ENCODE measurements at regions not wholly inside any gene's neighbourhood (a gene's known extent, or its start where the extent isn't known, plus 50 kb on each side); places are given as distances from the start of the nearest gene placed in this dataset.

GRCh38 chr16:60438894-60439293 lies 1597.3 kb downstream of the CDH8 start:
- H3K4me1 ChIP-seq (ENCODE audit: insufficient read depth, low read length) = no peaks in the 10 kb centered on the region
- H3K36me3 ChIP-seq (ENCODE audit: insufficient read depth, low read length) = no peaks in the 10 kb centered on the region
- CTCF ChIA-PET (ENCODE audit: partially characterized antibody) = no interaction called here
- intact Hi-C loops (cut with micrococcal nuclease) = no loop called here
- Mint-ChIP-seq H3K27me3 (no peaks in the 10 kb centered on the region), H3K4me3 (no peak overlapping the region), H3K4me1 (no peaks in the 10 kb centered on the region), H3K9me3 (peaks cover 3 to 19% (median 7%) of the 10 kb centered on the region in 8 donors), H3K27ac (no peak overlapping the region), H3K36me3 (no peaks in the 10 kb centered on the region)
- no peaks in the 10 kb centered on the region for H3K9me3 ChIP-seq (ENCODE audit: control insufficient read depth in 1 of 2, low read length in 2 of 2)
- DNase-seq = no peak
- H3K27me3 ChIP-seq (ENCODE audit: insufficient read depth, low read length) = no peaks in the 10 kb centered on the region
- no peak overlapping the region for H3K27ac ChIP-seq (ENCODE audit: low read depth, low read length)
- no peak overlapping the region for H3K4me3 ChIP-seq (ENCODE audit: low read length in 2 of 2)
- POLR2A ChIA-PET (ENCODE audit: partially characterized antibody) = no interaction called here

GRCh38 chr16:60432472-60432871 lies 1603.8 kb downstream of the CDH8 start:
- Histone ChIP-seq H3K9me3 (ENCODE audit: control insufficient read depth in 1 of 2, low read length in 2 of 2) (no peaks in the 10 kb centered on the region), H3K27ac (ENCODE audit: low read depth, low read length) (no peak overlapping the region), H3K4me3 (ENCODE audit: low read length in 2 of 2) (no peak overlapping the region), H3K27me3 (ENCODE audit: insufficient read depth, low read length) (no peaks in the 10 kb centered on the region), H3K4me1 (ENCODE audit: insufficient read depth, low read length) (no peaks in the 10 kb centered on the region), H3K36me3 (ENCODE audit: insufficient read depth, low read length) (no peaks in the 10 kb centered on the region)
- Mint-ChIP-seq H3K4me3 (no peak overlapping the region), H3K27me3 (no peaks in the 10 kb centered on the region), H3K27ac (no peak overlapping the region), H3K4me1 (no peaks in the 10 kb centered on the region), H3K9me3 (peaks cover 6 to 45% (median 25%) of the 10 kb centered on the region in 8 donors), H3K36me3 (no peaks in the 10 kb centered on the region)
- ChIA-PET CTCF (ENCODE audit: partially characterized antibody) (no interaction called here), POLR2A (ENCODE audit: partially characterized antibody) (no interaction called here)
- intact Hi-C loops (cut with micrococcal nuclease) = no loop called here
- DNase-seq = no peak

GRCh38 chr16:60419859-60420258 lies 1616.4 kb downstream of the CDH8 start:
- Histone ChIP-seq H3K9me3 (ENCODE audit: control insufficient read depth in 1 of 2, low read length in 2 of 2) (no peaks in the 10 kb centered on the region), H3K4me3 (ENCODE audit: low read length in 2 of 2) (no peak overlapping the region), H3K27ac (ENCODE audit: low read depth, low read length) (no peak overlapping the region), H3K36me3 (ENCODE audit: insufficient read depth, low read length) (no peaks in the 10 kb centered on the region), H3K4me1 (ENCODE audit: insufficient read depth, low read length) (no peaks in the 10 kb centered on the region), H3K27me3 (ENCODE audit: insufficient read depth, low read length) (no peaks in the 10 kb centered on the region)
- ChIA-PET POLR2A (ENCODE audit: partially characterized antibody) (no interaction called here), CTCF (ENCODE audit: partially characterized antibody) (no interaction called here)
- intact Hi-C loops (cut with micrococcal nuclease) = no loop called here
- H3K4me3 Mint-ChIP-seq = no peak overlapping the region
- no peak for DNase-seq
- H3K9me3 Mint-ChIP-seq = peaks cover 4 to 47% (median 22%) of the 10 kb centered on the region in 8 donors
- H3K27ac Mint-ChIP-seq = no peak overlapping the region
- no peaks in the 10 kb centered on the region for H3K27me3 Mint-ChIP-seq
- no peaks in the 10 kb centered on the region for H3K4me1 Mint-ChIP-seq
- H3K36me3 Mint-ChIP-seq = no peaks in the 10 kb centered on the region

- no peak for DNase-seq
- Histone ChIP-seq H3K36me3 (ENCODE audit: insufficient read depth, low read length) (no peaks in the 10 kb centered on the region), H3K4me3 (ENCODE audit: low read length in 2 of 2) (no peak overlapping the region), H3K27me3 (ENCODE audit: insufficient read depth, low read length) (no peaks in the 10 kb centered on the region), H3K4me1 (ENCODE audit: insufficient read depth, low read length) (no peaks in the 10 kb centered on the region), H3K9me3 (ENCODE audit: control insufficient read depth in 1 of 2, low read length in 2 of 2) (peaks cover 0 to 7% of the 10 kb centered on the region in 2 donors), H3K27ac (ENCODE audit: low read depth, low read length) (no peak overlapping the region)
- peaks cover 4 to 46% (median 21%) of the 10 kb centered on the region in 8 donors for H3K9me3 Mint-ChIP-seq
- no peaks in the 10 kb centered on the region for H3K36me3 Mint-ChIP-seq
- no peak overlapping the region for H3K27ac Mint-ChIP-seq
- H3K27me3 Mint-ChIP-seq = no peaks in the 10 kb centered on the region
- H3K4me3 Mint-ChIP-seq = no peak overlapping the region
- no peaks in the 10 kb centered on the region for H3K4me1 Mint-ChIP-seq
- ChIA-PET POLR2A (ENCODE audit: partially characterized antibody) (no interaction called here), CTCF (ENCODE audit: partially characterized antibody) (no interaction called here)
- intact Hi-C loops (cut with micrococcal nuclease) = no loop called here
These were observed 1621.6 kb downstream of the CDH8 start for GRCh38 chr16:60414613-60415012.

- no peaks in the 10 kb centered on the region for H3K4me1 Mint-ChIP-seq
- no peaks in the 10 kb centered on the region for H3K27me3 Mint-ChIP-seq
- no peak overlapping the region for H3K27ac Mint-ChIP-seq
- Histone ChIP-seq H3K4me1 (ENCODE audit: insufficient read depth, low read length) (no peaks in the 10 kb centered on the region), H3K36me3 (ENCODE audit: insufficient read depth, low read length) (no peaks in the 10 kb centered on the region), H3K27ac (ENCODE audit: low read depth, low read length) (no peak overlapping the region), H3K4me3 (ENCODE audit: low read length in 2 of 2) (no peak overlapping the region), H3K9me3 (ENCODE audit: control insufficient read depth in 1 of 2, low read length in 2 of 2) (peaks cover 0 to 7% of the 10 kb centered on the region in 2 donors), H3K27me3 (ENCODE audit: insufficient read depth, low read length) (no peaks in the 10 kb centered on the region)
- no peak overlapping the region for H3K4me3 Mint-ChIP-seq
- ChIA-PET POLR2A (ENCODE audit: partially characterized antibody) (no interaction called here), CTCF (ENCODE audit: partially characterized antibody) (no interaction called here)
- H3K36me3 Mint-ChIP-seq = no peaks in the 10 kb centered on the region
- peaks cover 4 to 45% (median 21%) of the 10 kb centered on the region in 8 donors for H3K9me3 Mint-ChIP-seq
- no peak for DNase-seq
- intact Hi-C loops (cut with micrococcal nuclease) = no loop called here
These were observed 1622.3 kb downstream of the CDH8 start for GRCh38 chr16:60413969-60414368.

GRCh38 chr16:60407606-60408005 lies 1628.6 kb downstream of the CDH8 start:
- Histone ChIP-seq H3K27ac (ENCODE audit: low read depth, low read length) (no peak overlapping the region), H3K9me3 (ENCODE audit: control insufficient read depth in 1 of 2, low read length in 2 of 2) (peaks cover 0 to 7% of the 10 kb centered on the region in 2 donors), H3K36me3 (ENCODE audit: insufficient read depth, low read length) (no peaks in the 10 kb centered on the region), H3K4me1 (ENCODE audit: insufficient read depth, low read length) (no peaks in the 10 kb centered on the region), H3K27me3 (ENCODE audit: insufficient read depth, low read length) (no peaks in the 10 kb centered on the region), H3K4me3 (ENCODE audit: low read length in 2 of 2) (no peak overlapping the region)
- Mint-ChIP-seq H3K4me1 (no peaks in the 10 kb centered on the region), H3K4me3 (no peak overlapping the region), H3K27me3 (no peaks in the 10 kb centered on the region), H3K9me3 (peaks cover 6 to 50% (median 17%) of the 10 kb centered on the region in 8 donors), H3K27ac (no peak overlapping the region), H3K36me3 (no peaks in the 10 kb centered on the region)
- ChIA-PET POLR2A (ENCODE audit: partially characterized antibody) (no interaction called here), CTCF (ENCODE audit: partially characterized antibody) (no interaction called here)
- intact Hi-C loops (cut with micrococcal nuclease) = no loop called here
- no peak for DNase-seq

- H3K9me3 ChIP-seq (ENCODE audit: control insufficient read depth in 1 of 2, low read length in 2 of 2) = peaks cover 0 to 1% of the 10 kb centered on the region in 2 donors
- no peaks in the 10 kb centered on the region for H3K27me3 Mint-ChIP-seq
- ChIA-PET CTCF (ENCODE audit: partially characterized antibody) (no interaction called here), POLR2A (ENCODE audit: partially characterized antibody) (no interaction called here)
- H3K27me3 ChIP-seq (ENCODE audit: insufficient read depth, low read length) = no peaks in the 10 kb centered on the region
- no peaks in the 10 kb centered on the region for H3K4me1 Mint-ChIP-seq
- H3K27ac Mint-ChIP-seq = no peak overlapping the region
- H3K4me3 Mint-ChIP-seq = no peak overlapping the region
- H3K4me3 ChIP-seq (ENCODE audit: low read length in 2 of 2) = no peak overlapping the region
- H3K36me3 ChIP-seq (ENCODE audit: insufficient read depth, low read length) = no peaks in the 10 kb centered on the region
- intact Hi-C loops (cut with micrococcal nuclease) = no loop called here
- no peaks in the 10 kb centered on the region for H3K4me1 ChIP-seq (ENCODE audit: insufficient read depth, low read length)
- H3K27ac ChIP-seq (ENCODE audit: low read depth, low read length) = no peak overlapping the region
- peaks cover 6 to 47% (median 17%) of the 10 kb centered on the region in 8 donors for H3K9me3 Mint-ChIP-seq
- H3K36me3 Mint-ChIP-seq = no peaks in the 10 kb centered on the region
- DNase-seq = no peak
These were observed 1629.2 kb downstream of the CDH8 start for GRCh38 chr16:60407034-60407433.

GRCh38 chr16:60405286-60405685 lies 1631.0 kb downstream of the CDH8 start:
- no peaks in the 10 kb centered on the region for H3K9me3 ChIP-seq (ENCODE audit: control insufficient read depth in 1 of 2, low read length in 2 of 2)
- H3K27ac ChIP-seq (ENCODE audit: low read depth, low read length) = no peak overlapping the region
- H3K27ac Mint-ChIP-seq = no peak overlapping the region
- no peak for DNase-seq
- no peak overlapping the region for H3K4me3 Mint-ChIP-seq
- peaks cover 6 to 49% (median 20%) of the 10 kb centered on the region in 8 donors for H3K9me3 Mint-ChIP-seq
- H3K4me1 Mint-ChIP-seq = no peaks in the 10 kb centered on the region
- no peak overlapping the region for H3K4me3 ChIP-seq (ENCODE audit: low read length in 2 of 2)
- H3K36me3 Mint-ChIP-seq = no peaks in the 10 kb centered on the region
- no peaks in the 10 kb centered on the region for H3K27me3 ChIP-seq (ENCODE audit: insufficient read depth, low read length)
- CTCF ChIA-PET (ENCODE audit: partially characterized antibody) = no interaction called here
- POLR2A ChIA-PET (ENCODE audit: partially characterized antibody) = no interaction called here
- intact Hi-C loops (cut with micrococcal nuclease) = no loop called here
- H3K27me3 Mint-ChIP-seq = no peaks in the 10 kb centered on the region
- no peaks in the 10 kb centered on the region for H3K36me3 ChIP-seq (ENCODE audit: insufficient read depth, low read length)
- H3K4me1 ChIP-seq (ENCODE audit: insufficient read depth, low read length) = no peaks in the 10 kb centered on the region

Data from CD4-positive, alpha-beta memory T cell (primary cell).